GM19324 (cell line): ENCODE measurements at regions not wholly inside any gene's neighbourhood (a gene's known extent, or its start where the extent isn't known, plus 50 kb on each side); places are given as distances from the start of the nearest gene placed in this dataset.

ENCODE experiments used
- ATAC-seq: cut with Tn5 transposase; IDR thresholded peaks from one replicate; pipeline ENCODE4 v1.9.1; 2021; ENCODE audit warnings: mild to moderate bottlenecking, moderate library complexity; ENCODE audit not compliant: unreplicated experiment, low FRiP score

- ATAC-seq, result no peak
Measured at GRCh38 chr1:105894006-105894405, 1162.5 kb upstream of the PRMT6 start.

- ATAC-seq, result no peak
Measured at GRCh38 chr1:105909811-105910210, 1146.7 kb upstream of the PRMT6 start.

- no peak for ATAC-seq
Measured at GRCh38 chr1:105914403-105914802, 1142.1 kb upstream of the PRMT6 start.

GRCh38 chr1:105934806-105935205 is 1121.7 kb upstream of the PRMT6 start:
- ATAC-seq, result no peak

GRCh38 chr1:105964879-105965278 is 1091.6 kb upstream of the PRMT6 start:
- no peak for ATAC-seq

GRCh38 chr1:105997516-105997915 is 1059.0 kb upstream of the PRMT6 start:
- ATAC-seq, result no peak

GRCh38 chr1:106022312-106022902 is 1034.1 kb upstream of the PRMT6 start:
- no peak for ATAC-seq

- no peak for ATAC-seq
Measured at GRCh38 chr1:106027871-106028270, 1028.6 kb upstream of the PRMT6 start.

- ATAC-seq, result no peak
Measured at GRCh38 chr1:106037526-106037925, 1018.9 kb upstream of the PRMT6 start.

- no peak for ATAC-seq
Measured at GRCh38 chr1:106038260-106038659, 1018.2 kb upstream of the PRMT6 start.

- no peak for ATAC-seq
Measured at GRCh38 chr1:106043971-106044370, 1012.5 kb upstream of the PRMT6 start.

- no peak for ATAC-seq
Measured at GRCh38 chr1:106047210-106047609, 1009.3 kb upstream of the PRMT6 start.

- no peak for ATAC-seq
Measured at GRCh38 chr1:106049595-106049994, 1006.9 kb upstream of the PRMT6 start.

- no peak for ATAC-seq
Measured at GRCh38 chr1:106055855-106056254, 1000.6 kb upstream of the PRMT6 start.

- ATAC-seq, result no peak
Measured at GRCh38 chr1:106061586-106062495, 994.6 kb upstream of the PRMT6 start.

GRCh38 chr1:106063510-106063909 is 993.0 kb upstream of the PRMT6 start:
- ATAC-seq, result no peak

GRCh38 chr1:106072909-106073600 is 983.4 kb upstream of the PRMT6 start:
- ATAC-seq, result no peak

- no peak for ATAC-seq
Measured at GRCh38 chr1:106080608-106081325, 975.7 kb upstream of the PRMT6 start.

- no peak for ATAC-seq
Measured at GRCh38 chr1:106111044-106111443, 945.4 kb upstream of the PRMT6 start.

- ATAC-seq, result no peak
Measured at GRCh38 chr1:106113851-106114250, 942.6 kb upstream of the PRMT6 start.

GRCh38 chr1:106120789-106121188 is 935.7 kb upstream of the PRMT6 start:
- ATAC-seq, result no peak
